Right lobe of liver (tissue), 4 donors: ENCODE measurements at regions not wholly inside any gene's neighbourhood (a gene's known extent, or its start where the extent isn't known, plus 50 kb on each side); places are given as distances from the start of the nearest gene placed in this dataset.
"Not testable (repeated sequence)": the region's sequence is repeated elsewhere in the genome, so short reads cannot be mapped to it uniquely, and the experiment has no call there.

Experiments used
- POLR2A ChIP-seq: fragments of 450-650 bp; IDR thresholded peaks from one replicate; pipeline ENCODE4 v1.6.1; 2017; ENCODE audit warnings: antibody characterized with exemption, mild to moderate bottlenecking
- TF ChIP-seq, protein P1 (sequence below), 4 donors: fragments of 200-600 bp in 3 of 4; fragments of 450-650 bp in 1 of 4; IDR thresholded peaks; one replicate each; pipeline versions ENCODE4 v1.5.1 to v1.8.0; 2016 to 2022; ENCODE audit warnings: antibody characterized with exemption in 4 of 4, mild to moderate bottlenecking in 2 of 4
- donor health status: DM: no; HTN: no; CAD: no.
- donor health status: DM: no; HTN: no; CAD: no.
- donor health status: DM: no; HTN: yes; CAD: no.

DNA sequence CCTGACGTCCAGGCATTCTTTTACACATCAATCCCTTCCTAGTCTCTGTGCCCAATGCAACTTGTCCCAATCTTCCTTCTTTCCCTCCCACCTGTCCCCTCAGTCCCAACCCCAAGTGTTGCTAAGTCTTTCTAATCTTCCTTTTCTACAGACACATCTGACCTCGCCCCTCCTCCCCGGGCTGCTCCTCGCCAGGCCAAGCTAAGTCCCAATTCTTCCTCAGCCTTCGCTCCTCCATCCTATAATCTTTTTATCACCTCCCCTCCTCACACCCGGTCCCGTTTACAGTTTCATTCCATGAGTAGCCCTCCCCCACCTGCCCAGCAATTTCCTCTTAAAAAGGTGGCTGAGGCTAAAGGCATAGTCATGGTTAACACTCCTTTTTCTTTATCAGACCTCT, 413.3 kb upstream of the ST8SIA4 start:
- not testable (repeated sequence) for TF ChIP-seq POLR2A
- TF ChIP-seq, protein P1, sequence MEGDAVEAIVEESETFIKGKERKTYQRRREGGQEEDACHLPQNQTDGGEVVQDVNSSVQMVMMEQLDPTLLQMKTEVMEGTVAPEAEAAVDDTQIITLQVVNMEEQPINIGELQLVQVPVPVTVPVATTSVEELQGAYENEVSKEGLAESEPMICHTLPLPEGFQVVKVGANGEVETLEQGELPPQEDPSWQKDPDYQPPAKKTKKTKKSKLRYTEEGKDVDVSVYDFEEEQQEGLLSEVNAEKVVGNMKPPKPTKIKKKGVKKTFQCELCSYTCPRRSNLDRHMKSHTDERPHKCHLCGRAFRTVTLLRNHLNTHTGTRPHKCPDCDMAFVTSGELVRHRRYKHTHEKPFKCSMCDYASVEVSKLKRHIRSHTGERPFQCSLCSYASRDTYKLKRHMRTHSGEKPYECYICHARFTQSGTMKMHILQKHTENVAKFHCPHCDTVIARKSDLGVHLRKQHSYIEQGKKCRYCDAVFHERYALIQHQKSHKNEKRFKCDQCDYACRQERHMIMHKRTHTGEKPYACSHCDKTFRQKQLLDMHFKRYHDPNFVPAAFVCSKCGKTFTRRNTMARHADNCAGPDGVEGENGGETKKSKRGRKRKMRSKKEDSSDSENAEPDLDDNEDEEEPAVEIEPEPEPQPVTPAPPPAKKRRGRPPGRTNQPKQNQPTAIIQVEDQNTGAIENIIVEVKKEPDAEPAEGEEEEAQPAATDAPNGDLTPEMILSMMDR (IDR thresholded peaks at IDR 0.05), result not testable (repeated sequence)
